Stimulated activated CD8-positive, alpha-beta memory T cell treated with anti-CD3 and anti-CD28 coated beads, Interleukin-7, amount 100 ng/mL, for 48 hours (primary cell): ENCODE measurements at regions not wholly inside any gene's neighbourhood (a gene's known extent, or its start where the extent isn't known, plus 50 kb on each side); places are given as distances from the start of the nearest gene placed in this dataset.

ENCODE experiments used
- DNase-seq, 2 donors: peaks; one replicate each; pipeline ENCODE4 v3.0.0-alpha.2; 2020; ENCODE audit warnings: low read depth in 1 of 2; ENCODE audit errors: extremely low read depth in 1 of 2

DNA sequence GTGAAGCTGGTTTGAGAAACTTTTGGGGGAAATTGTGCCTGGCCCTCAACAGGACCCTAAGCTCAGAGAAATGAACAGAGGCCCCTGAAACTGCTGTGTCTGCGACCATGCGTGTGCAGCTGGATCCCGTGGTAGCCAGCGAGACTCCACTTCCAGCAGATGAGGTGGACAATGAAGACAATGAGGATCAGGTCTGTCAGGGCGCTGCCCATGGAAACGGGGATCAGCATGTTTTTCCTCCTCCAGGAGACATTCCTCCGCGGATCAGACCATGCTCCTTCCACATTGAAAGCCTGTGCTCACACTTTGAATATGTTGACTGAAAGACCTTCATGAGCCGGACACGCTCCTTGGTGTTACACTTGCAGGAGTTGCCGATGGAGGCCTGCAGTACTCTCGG, 1439.8 kb upstream of the ALCAM start:
- no peak for DNase-seq

DNA sequence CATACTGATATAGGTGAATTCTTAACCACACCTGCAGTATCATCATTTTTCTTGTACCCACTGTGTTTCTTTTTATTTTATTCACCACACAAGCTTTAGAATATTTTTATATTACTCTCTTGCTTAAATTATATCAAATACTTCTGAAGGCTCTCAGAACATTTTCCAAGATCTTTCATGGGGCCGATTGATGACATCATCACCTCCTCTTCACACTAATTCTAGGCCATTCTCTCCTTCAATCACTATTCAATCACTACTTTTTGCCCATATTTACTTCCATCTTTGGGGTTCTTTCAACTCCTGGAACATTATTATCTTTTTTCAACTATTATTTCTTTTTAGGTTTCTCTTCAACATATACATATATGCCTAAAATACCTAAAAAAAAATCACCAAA, 1438.8 kb upstream of the ALCAM start:
- no peak for DNase-seq

DNA sequence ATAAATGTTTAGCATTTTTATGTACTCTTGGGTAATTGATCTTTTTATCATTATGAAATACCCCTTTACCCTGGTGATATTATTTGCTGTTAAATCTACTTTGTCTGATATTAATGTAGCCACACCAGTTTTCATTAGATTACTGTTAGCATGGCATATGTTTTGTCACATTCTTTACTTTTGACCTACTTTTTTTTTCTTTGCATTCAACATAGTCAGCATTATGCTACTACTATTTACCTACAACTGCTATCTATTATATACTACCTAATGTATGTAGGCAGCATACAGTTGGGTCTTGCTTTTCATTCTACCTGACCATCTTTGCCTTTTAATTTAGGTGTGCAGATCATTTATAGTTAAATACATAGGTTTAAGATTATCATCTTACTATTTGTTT, 1429.6 kb upstream of the ALCAM start:
- no peak for DNase-seq

DNA sequence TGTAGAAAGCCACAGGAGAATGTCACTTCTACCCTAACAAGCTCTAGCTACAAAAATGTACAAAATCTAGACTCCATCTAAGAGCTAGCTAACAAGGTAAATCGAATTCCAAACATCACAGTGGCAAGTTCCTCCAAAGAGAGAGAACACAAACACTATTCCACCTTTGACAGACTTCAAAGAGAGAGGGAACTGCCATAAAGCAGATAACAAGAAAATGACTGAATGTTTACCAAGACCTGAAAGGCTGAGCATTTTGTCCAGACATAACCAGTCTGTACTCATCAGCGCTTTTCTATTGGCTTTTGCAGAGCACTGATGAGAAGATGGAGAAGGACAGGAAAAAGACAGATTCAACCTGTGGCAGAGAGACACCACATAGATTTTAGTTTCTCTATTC, 1419.6 kb upstream of the ALCAM start:
- DNase-seq, result no peak

DNA sequence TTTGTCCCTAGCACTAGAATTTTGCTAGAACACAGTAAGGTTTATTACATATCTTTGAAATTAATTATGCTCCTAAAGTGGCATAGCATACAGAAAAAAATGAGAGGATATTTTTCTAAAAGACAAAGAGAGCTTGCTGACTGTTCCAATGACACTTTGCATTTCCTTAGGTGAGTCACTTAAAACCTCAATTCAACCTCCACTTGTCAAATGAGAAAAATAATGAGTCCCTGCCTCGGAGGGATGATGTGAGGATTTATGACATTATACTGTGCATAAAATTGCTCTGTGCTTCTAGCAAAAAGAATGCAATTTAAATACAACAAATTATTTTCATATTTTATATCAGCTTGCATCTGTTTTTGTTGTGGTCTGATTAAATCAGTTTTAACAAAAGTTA, 1417.0 kb upstream of the ALCAM start:
- no peak for DNase-seq

DNA sequence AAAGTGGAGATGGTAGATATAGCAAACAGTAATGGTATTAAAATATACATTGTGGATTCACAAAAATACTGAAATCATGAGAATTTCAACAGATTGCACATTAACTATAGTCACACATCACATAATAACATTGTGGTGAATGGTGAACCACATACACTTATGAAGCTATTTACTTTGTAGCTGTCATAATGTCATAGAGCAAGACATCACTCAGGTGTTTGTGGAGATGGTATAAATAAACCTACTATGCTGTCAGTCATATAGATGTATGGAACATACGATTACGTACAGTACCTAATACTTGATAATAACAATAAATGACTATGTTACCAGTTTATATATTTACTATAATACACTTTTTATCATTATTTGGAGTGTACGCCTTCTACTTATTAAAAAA, 1416.0 kb upstream of the ALCAM start:
- no peak for DNase-seq

DNA sequence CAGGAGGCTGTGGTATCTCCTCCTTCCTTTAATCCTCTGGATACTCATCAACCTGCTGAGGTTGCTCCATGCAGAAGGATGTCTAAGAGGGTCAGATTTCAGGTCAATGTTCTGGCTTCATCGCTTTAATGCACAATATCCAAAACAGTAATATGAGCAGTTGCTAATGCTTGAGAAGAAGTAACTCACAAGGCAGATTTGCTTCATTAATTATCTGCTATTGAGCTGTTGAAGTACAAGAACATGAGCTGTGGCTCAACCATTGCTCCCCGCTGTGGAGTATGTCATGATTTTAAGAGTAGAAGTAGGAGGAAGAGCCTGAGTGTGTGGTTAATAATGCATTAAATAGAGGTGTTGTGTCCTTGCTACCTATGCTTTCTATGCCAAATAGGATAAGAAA, 1412.9 kb upstream of the ALCAM start:
- no peak for DNase-seq

DNA sequence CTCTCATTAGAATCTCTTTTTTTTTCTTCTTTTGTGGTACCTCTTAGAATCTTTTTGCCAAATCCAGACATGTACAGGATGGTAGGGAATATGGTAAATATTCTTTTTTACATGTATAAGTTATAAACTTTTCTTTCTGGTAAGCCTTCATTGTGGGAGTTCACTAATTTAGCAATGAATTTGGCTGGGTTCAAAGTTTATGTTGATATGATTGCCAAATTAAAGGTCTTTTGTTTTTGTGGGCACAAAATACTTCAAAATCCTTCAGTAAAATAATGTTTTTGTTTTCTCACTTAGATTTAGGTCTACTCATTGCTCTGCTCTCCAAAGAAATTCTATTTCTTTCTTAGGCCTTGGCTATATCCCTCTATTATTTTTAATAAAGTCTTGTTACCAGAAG, 1405.9 kb upstream of the ALCAM start:
- no peak for DNase-seq

DNA sequence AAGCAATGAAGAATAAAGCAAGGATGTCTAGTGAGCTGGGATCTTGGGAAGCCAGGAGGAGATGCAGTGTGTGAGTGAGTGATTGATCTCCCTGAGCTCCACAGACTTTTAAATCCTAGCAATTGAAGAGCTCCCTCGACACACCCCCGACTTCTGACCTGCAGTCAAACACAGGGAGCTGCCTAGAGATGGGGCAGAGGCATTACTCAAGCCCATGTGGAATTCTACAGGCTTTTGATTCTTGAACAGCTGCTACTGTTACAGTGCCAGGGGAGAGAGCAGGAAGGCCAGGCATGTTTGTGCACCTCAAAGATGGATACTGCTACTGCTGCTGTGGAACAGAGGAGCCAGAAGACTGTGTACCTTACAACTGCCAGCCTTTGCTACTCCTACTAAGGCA, 1403.1 kb upstream of the ALCAM start:
- no peak for DNase-seq

DNA sequence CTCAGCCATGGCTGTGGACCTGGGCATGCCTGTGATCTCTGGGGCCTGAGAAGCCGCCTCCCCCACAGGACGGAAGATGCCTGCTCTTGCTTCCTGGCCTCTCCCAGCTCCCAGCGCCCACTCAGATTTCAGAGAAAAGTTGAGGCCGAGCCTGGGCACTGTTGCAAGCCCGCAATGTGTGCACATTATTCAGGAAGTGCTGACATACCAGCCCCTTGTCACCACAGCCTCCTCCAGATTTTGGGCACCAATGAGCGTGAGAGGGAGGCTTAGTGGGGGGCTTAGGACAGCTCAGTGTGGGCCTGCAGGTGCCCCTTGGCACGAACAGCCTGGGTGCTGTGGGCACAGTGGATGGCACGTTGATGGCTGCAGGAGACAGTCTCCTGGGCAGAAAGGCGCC, 1400.9 kb upstream of the ALCAM start:
- no peak for DNase-seq

DNA sequence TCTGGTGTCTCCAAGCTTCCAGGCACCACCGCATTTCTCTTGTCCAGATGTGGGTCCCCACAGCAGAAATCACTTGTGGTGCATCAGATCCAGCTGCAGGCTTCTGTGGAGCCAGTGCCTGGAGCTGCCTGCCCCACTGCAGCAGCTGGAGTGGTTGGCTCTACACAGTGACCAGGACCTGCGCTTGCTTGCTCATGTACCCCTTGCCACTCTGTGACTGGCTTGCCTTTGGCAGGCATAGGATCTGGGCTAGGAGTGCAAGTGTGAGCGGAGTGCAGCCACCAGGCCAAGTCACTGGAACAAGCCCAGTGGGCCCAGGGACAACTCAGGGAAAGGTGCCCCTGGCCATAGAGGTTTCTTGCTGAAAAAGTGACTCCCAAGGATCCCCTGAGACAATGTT, 1400.0 kb upstream of the ALCAM start:
- no peak for DNase-seq

DNA sequence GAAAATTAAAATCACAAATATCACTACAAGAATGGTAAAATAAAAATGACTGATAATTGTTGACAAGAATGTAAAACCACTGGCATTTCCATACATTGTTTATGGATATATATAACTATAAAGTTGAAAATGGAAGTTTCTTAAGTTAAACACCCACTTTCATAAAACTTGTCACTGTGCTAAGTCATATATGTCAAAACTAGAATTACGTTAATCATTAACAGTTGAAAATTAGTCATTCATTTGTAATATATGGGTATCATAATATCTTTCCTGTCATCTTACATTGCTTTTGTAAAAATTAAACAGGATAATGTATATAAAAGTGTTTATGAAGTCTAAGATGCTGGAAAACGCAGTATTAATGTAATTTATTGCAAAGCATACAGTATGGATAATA, 1398.6 kb upstream of the ALCAM start:
- no peak for DNase-seq

DNA sequence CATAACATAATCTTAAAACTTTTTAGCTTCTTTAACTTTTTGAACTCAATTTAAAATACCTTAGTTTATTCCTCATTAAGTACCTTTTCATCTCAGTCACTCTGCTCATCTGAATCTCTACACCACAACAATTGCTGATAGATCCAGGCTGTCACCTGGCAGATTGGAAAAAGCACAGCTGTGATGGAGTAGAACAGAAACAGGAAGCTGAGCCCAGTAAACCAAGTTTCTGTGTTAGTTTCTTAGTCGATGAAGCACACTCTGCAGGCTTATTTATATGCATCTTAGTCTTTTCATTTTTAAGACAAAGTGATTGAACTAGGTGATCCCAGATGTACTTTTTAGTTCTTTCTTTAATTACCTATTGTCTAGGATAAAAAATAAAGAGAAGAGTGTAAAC, 1398.0 kb upstream of the ALCAM start:
- DNase-seq, result no peak

DNA sequence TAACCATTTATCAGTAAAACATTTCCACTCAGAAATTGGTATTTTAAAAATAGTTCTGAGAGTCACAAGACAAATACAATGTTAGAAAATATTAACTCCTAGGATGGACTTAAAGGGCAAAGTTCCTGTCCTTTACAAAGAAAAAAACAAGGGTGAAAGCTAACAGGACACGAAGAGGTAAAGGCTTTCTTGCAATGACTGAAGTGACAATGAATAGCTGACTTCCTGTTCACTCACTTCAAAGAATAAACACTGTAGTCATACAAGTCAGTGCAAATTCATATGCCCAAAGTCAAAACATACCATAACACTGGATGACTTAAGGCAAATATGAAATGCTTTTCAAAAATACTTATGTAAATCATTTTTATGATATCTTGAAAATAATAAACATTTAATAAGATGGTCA, 1389.8 kb upstream of the ALCAM start:
- DNase-seq, result no peak

DNA sequence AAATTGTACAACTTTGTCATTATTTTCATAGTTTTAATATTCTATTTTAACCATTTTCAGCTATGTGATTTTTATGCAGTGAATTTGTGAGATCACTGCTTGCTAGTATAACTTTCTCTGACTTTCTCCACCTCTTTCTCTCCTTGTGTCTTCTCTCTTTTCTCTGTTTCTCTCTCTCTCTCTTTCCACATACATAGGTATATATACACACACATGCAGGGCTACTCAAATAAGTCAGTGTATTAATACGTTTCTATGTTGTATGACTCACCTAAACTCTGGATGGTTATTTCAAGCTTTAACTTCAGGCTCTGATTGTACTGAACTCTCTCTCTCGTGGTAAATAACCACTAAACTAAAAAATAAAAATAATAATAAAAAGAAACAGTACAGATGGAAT, 1389.3 kb upstream of the ALCAM start:
- no peak for DNase-seq

DNA sequence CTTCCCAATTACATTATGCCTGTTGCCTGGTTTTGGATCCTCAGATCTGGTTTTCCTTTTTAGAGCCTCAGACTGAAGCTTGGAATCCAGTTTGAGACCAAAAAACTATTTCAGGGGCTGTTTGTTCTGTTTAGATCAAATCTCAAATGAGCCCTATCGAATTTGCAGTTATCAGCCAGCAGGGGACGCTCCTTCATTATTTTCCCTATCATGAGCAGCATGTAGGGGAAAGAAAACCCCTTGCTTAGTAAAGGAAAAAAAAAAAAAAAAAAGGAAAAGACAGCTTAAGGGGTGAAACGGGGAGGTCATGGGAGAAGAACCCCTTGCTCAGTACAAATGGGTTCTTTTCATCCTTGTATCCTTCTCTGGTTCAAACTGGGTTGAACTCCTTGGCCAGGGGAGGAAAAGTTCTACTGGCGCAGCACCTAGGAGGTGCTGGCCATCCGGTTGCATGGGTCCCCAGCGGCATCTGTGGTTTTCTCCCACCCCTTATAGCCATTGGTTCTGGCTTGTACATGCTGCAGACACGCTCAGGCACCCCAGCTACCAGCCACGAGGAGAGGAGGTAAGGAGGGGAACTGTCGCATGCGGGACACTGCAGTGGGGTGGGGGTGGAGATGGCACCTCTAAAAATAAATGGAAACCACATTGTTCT, 1375.1 kb upstream of the ALCAM start:
- no peak for DNase-seq

DNA sequence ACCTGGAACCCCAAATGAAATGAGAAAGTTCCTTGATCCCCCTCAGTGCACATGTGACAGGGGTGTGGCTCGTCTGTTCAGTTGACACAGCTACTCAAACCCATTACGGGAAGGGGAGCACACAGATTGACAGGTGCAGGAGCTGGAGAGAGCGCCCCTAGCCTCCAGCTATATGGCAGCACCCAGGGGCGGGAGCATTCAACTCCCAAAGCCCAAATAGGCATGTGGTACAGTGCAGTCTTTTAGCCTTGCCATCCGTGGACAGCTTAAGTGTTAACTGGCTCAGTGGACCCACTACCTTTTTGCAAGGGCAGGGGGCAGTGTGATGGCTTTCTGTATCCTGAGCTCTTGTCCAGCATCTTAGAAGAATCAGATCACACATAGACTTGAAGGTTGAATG, 1374.2 kb upstream of the ALCAM start:
- DNase-seq, result no peak

DNA sequence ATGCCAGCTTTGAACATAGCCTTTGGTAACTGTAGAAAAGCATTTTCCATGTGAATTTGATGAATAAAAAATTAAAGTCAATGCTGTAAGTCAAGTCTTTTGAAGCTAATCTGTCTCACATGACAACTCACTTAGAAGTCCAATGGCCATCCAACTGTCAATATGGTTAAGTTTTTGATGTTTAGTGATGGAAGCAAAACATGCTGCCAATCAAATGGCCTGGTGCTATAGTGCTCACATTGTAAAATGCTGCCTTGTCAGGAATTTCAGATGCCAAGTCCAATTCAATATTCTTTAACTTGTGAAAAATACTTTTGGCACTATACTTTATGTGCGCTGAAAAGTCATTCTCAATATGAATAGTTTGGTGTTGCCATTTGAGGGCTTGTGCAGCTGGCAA, 1361.8 kb upstream of the ALCAM start:
- DNase-seq, result no peak

DNA sequence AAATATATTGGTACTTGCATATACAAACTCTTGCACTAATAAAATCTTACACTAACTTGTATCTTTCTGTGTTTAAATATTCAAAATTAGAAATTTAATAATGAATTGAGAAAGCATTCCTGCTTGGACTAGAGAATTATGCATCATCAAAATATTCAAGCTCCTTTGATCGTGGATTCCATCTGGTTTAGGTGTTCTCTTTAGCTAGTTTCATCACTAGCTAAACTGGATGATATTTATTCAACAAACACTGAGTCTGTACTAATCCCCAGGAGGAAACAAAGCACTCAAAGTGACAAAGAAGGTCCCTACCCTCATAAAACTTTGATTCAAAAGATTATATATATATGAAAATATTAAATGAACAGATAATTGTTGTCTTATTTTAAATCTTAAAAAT, 1360.9 kb upstream of the ALCAM start:
- DNase-seq, result no peak

DNA sequence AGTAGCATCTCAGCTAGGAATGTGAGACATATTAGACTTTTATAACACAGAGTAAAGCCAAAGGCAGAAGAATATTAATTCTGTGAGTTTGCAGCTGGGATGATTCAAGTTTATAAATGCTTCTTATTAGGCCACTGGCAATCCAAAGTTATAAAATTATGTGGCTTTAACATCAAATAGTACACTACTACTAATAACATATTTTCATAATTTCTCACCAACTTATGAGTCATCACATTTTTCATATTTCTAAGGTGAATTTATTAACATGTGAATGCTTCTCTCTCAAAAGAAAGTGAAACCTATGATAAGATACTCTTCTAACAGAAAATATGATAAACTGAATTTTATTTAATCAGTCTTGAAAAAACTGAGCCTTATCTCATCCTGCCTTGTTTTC, 1348.2 kb upstream of the ALCAM start:
- no peak for DNase-seq

DNA sequence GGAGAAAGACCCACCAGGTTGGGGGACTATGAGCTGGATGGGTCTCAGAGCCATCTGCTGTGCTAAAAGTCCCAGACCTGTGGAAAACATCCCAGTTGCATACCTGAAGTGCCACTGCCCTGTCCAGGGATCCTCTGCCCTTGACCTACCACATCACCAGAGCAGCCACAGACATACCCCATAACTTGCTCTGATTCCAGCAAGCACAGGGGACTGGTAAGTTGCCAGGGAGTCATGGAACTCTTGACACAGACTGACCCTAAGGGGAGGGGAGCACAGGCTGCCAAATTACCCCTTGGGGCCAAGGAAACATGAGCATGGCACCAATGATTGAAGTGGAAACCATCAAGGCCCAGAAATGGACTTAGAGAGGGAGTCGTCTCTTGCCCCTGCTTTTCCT, 1335.1 kb upstream of the ALCAM start:
- DNase-seq, result no peak

DNA sequence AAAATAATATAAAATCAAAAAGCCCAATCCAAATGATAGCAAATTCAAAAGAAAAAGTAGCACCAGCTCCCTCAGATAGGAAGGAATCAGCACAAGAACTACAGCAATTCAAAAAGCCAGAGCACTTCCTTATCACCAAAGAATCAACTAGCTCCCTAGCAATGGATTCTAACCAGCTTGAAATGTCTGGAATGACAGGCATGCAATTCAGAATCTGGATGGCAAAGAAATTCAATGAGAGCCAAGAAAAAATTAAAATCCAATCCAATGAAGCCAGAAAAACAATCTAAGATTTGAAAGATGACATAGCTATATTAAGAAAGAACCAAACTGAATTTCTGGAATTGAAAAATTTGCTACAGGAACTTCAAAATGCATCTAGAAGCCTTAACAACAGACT, 1334.4 kb upstream of the ALCAM start:
- no peak for DNase-seq

DNA sequence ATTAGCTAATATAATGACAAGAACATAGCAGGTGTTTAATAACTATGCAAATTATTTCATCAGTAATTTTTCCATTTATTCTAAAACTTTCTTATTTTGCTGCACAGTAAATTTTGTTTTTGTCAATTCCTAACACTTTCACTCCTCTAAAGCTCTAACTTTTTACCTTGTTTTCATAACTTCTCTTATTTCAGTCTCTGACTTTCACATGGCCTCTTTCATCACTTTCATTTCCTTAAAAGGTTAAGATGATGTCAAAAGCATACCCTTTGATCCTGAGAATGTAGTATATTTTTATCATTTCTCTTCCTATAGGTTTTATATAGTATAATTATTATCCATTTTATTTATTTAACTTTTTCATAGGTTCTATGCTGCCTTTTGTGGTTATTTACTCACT, 1325.8 kb upstream of the ALCAM start:
- DNase-seq, result no peak
